Prostate gland (tissue), 2 donors: ENCODE measurements at regions not wholly inside any gene's neighbourhood (a gene's known extent, or its start where the extent isn't known, plus 50 kb on each side); places are given as distances from the start of the nearest gene placed in this dataset.

Experiments
- DNase-seq: peaks from one replicate; pipeline ENCODE4 v3.0.0-alpha.2; 2019; ENCODE audit warnings: low spot score
- H3K27ac ChIP-seq, 2 donors: fragments of 200-600 bp; sonication (generic); 2 replicates each; pipeline ENCODE4 v1.5.1; 2017 to 2019
- H3K27me3 ChIP-seq: fragments of 200-600 bp; sonication (generic); replicated peaks from 2 replicates; pipeline ENCODE4 v1.5.1; 2019; ENCODE audit not compliant: insufficient read depth
- H3K36me3 ChIP-seq, 2 donors: fragments of 200-600 bp; sonication (generic); 1 replicate in 1 of 2; 2 replicates in 1 of 2; pipeline versions ENCODE4 v1.5.1 to v1.8.1; 2017 to 2019
- H3K4me1 ChIP-seq: fragments of 200-600 bp; sonication (generic); replicated peaks from 2 replicates; pipeline ENCODE4 v1.5.1; 2019
- H3K4me3 ChIP-seq, 2 donors: fragments of 200-600 bp; sonication (generic); 2 replicates each; pipeline ENCODE4 v1.5.1; 2017 to 2019
- H3K9me3 ChIP-seq: fragments of 200-600 bp; sonication (generic); 2 replicates; pipeline ENCODE4 v1.5.1; 2017
- CTCF ChIP-seq, 4 experiments: fragments of 200-600 bp in 2 of 4; fragments of 450-650 bp in 2 of 4; sonication (generic) in 2 of 4; IDR thresholded peaks; 1 replicate in 3 of 4; 2 replicates in 1 of 4; pipeline ENCODE4 v1.5.1; 2016 to 2019; ENCODE audit warnings: antibody characterized with exemption in 4 of 4, mild to moderate bottlenecking in 2 of 4, moderate library complexity in 2 of 4
- POLR2A ChIP-seq: fragments of 450-650 bp; IDR thresholded peaks from one replicate; pipeline ENCODE4 v1.6.1; 2016; ENCODE audit warnings: antibody characterized with exemption, mild to moderate bottlenecking
- POLR2AphosphoS5 ChIP-seq: sonication (generic); formaldehyde crosslinking; IDR thresholded peaks from one replicate; pipeline ENCODE4 v1.6.1; 2017; ENCODE audit warnings: antibody characterized with exemption
- WGBS: methylation state at CpG from one replicate; pipeline ENCODE4 v1.1.5; 2018; 5-methylcytosine and 5-hydroxymethylcytosine counted together
- intact Hi-C: fragments of 100-400 bp; cut with DNase I; formaldehyde crosslinking; loops from one replicate; pipeline ENCODE4 v1.14.2; 2022

- Histone ChIP-seq H3K36me3 (no peaks in the 10 kb centered on the region), H3K27ac (no peak overlapping the region), H3K27me3 (peaks cover 11% of the 10 kb centered on the region), H3K4me3 (no peak overlapping the region), H3K4me1 (peaks cover 12% of the 10 kb centered on the region), H3K9me3 (no peaks in the 10 kb centered on the region)
- intact Hi-C loops: no loop called here
- TF ChIP-seq POLR2AphosphoS5 (no peak), POLR2A (no peak), CTCF (IDR thresholded peaks at IDR 0.05) (no peak)
- no peak for DNase-seq
- 87% methylated on average over 8 of the region's 8 CpGs for WGBS
Measured at GRCh38 chr3:127137113-127137512, 55.8 kb upstream of the PRR23E start.

- 79% methylated on average over 10 of the region's 11 CpGs for WGBS
- no peak for DNase-seq
- Histone ChIP-seq H3K9me3 (no peaks in the 10 kb centered on the region), H3K36me3 (no peaks in the 10 kb centered on the region), H3K27ac (no peak overlapping the region), H3K4me3 (no peak overlapping the region), H3K4me1 (peaks cover 20% of the 10 kb centered on the region), H3K27me3 (peaks cover 11% of the 10 kb centered on the region)
- intact Hi-C loops: no loop called here
- TF ChIP-seq CTCF (IDR thresholded peaks at IDR 0.05) (no peak), POLR2AphosphoS5 (no peak), POLR2A (no peak)
Measured at GRCh38 chr3:127137757-127138536, 55.0 kb upstream of the PRR23E start.

- intact Hi-C loops: no loop called here
- Histone ChIP-seq H3K27me3 (peaks cover 6% of the 10 kb centered on the region), H3K9me3 (no peaks in the 10 kb centered on the region), H3K36me3 (no peaks in the 10 kb centered on the region), H3K27ac (no peak overlapping the region), H3K4me3 (no peak overlapping the region), H3K4me1 (peaks cover 19% of the 10 kb centered on the region)
- 93% methylated on average over 17 of the region's 17 CpGs for WGBS
- DNase-seq: no peak
- no peak for TF ChIP-seq POLR2AphosphoS5
- TF ChIP-seq POLR2A: no peak
- TF ChIP-seq CTCF (IDR thresholded peaks at IDR 0.05): no peak
Measured at GRCh38 chr3:127139601-127140500, 53.1 kb upstream of the PRR23E start.

- Histone ChIP-seq H3K27ac (no peak overlapping the region), H3K9me3 (no peaks in the 10 kb centered on the region), H3K36me3 (no peaks in the 10 kb centered on the region), H3K4me3 (no peak overlapping the region), H3K27me3 (peaks cover 6% of the 10 kb centered on the region), H3K4me1 (peaks cover 14% of the 10 kb centered on the region)
- 88% methylated on average over 18 of the region's 18 CpGs for WGBS
- DNase-seq: no peak
- intact Hi-C loops: no loop called here
- TF ChIP-seq POLR2A (no peak), CTCF (IDR thresholded peaks at IDR 0.05) (no peak), POLR2AphosphoS5 (no peak)
Measured at GRCh38 chr3:127140501-127141460, 52.1 kb upstream of the PRR23E start.
